Hematopoietic multipotent progenitor cell treated with erythropoietin and hydrocortisone succinate and interleukin-3 and kit ligand, for 17 days (in vitro differentiated cells): ENCODE measurements at regions not wholly inside any gene's neighbourhood (a gene's known extent, or its start where the extent isn't known, plus 50 kb on each side); places are given as distances from the start of the nearest gene placed in this dataset.
"Not testable (repeated sequence)": the region's sequence is repeated elsewhere in the genome, so short reads cannot be mapped to it uniquely, and the experiment has no call there.

Source experiments
- DNase-seq: peaks from one replicate; pipeline ENCODE4 v3.0.0-alpha.2; 2015; ENCODE audit warnings: low spot score

DNA sequence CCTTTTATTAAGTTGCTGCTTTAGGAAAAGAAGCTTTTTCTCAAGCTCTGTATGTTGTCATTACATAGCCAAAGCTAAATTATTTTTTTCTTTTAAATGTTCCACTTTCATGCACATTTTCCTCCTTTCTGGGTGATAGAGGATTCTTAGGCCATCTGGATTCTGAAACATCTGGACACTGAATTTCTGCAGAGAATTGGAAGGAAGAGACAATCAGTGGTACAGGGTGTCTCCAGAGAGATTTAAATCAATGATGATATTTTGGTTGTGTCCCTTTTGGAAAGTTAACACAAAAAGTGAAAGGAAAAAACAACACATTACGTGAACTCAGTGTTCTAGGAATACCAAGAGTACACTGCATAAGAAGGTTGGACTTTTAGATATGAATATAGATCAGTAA is 211.4 kb upstream of the PKN2 start:
- no peak for DNase-seq

DNA sequence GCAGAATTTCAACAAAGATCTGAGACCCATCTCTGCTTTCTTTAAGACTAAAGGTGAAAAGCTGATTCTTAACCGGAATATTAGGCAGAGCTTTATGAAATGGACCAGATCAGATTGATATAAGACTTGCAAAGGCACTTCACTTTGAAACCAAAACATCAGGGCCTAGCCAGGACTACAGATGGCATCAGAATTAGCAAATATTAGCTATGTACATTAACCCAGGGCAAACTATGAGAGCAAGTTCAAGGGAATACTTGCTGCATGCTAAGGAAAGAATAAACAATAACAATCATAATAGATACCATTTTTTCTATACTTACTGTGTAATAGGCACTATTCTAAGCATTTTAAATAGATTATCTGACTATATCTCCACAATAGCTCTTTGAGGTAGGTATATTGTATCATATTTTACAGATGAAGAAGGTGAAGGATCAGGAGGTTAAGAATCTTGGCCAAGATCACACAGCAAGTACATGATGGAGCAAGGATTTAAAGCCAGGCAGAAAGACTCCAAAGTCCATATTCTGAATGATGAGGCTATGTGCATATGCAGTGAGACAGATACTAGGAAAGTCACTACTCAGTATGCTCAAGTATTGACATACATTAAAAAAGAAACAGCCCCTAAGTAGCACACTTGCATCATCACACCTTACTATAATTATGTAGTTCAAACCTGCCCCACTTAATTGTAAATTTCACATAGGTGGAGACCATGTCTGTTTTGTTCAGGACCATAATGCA is 209.3 kb upstream of the PKN2 start:
- DNase-seq: no peak

DNA sequence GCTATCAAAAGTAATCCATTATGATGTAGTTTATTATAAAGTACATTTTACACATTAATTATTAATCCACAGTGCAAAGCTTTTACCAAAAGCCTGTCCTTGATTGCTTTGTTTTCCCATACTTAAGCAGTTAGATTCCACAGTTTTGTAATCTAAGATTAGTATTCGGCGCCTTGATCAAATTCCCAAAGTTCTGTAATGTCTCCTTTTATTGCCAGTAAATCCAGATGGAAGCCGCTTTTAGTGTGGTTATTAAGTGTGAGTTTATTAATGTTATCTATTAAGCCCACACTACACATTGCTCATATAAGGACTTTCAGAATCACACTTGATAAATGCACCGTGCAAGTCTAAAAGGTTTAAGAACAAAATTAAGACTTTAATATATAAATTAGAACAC is 199.2 kb upstream of the PKN2 start:
- DNase-seq: no peak

DNA sequence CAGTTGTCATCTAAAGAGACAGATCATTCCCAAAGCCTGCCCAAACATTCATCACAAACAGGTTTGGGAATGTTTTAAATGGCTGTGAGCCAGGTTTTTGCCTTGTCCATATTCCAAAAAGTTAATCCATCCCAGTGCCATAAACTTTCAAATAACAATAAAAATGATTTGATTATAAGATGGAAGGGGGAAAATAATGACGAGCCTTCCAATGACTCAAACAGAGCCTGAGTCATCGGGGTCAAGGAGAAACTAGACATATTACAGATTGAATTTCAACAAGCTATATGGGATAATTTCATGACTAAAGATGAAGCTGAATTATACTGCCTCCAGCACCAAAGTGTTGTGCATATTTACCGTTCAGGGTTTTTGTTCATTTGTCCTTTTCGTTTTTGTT is 195.8 kb upstream of the PKN2 start:
- DNase-seq: no peak

DNA sequence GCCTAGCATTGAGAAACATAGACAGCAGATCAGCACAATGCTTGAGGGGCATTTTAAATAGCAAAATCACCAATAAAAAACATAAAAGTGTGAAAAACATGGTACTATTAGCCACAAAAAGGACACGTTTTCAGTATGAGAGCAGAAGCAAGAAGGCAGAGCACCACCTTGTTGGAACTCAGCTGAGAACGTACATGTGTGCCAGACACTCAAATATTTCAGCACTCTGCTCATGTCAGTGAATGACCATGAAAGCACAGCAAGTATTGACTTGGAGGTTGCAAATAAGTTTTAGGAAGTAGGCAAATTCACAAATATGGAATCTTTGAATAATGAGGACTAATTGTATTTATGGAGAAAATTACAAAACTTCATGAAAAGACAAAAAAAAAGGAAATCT is 193.4 kb upstream of the PKN2 start:
- no peak for DNase-seq

DNA sequence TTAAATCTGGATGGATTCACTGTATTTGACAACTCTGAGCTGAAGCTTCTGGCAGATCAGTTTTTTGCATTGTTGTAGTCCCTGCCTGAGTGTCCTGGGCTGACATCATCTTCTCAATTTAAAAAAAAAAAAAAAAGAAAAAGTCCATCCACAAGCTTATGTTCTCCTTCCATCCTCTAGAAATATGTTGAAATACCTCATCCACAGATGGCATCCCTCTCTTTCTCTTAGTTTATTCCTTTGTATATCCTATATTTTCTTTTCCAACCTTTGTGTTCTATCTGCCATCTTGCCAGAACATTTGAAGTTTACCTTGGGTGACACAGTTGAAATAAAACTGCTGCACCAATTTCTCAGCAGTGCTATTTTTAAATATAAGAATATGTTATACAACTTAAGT is 184.4 kb upstream of the PKN2 start:
- DNase-seq: no peak

DNA sequence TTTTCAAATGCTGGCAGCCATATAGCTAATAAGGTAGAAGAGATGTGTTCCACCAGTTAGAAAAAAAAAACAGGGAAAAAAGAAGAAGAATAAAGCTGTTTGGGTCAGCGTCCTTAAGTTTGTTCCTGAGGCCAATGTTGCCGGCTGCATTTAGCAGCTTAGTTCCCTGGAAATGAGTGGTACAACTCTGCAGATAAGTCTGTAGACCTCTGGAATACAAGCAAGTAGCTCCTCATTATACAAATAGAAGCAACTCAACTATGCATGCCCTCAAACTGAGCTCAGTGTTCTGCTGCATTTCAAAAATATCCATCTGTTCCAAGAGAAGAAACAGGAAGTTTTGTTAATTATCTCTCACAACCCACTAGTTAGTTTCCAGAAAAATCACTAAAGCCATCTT is 181.2 kb upstream of the PKN2 start:
- DNase-seq: no peak

DNA sequence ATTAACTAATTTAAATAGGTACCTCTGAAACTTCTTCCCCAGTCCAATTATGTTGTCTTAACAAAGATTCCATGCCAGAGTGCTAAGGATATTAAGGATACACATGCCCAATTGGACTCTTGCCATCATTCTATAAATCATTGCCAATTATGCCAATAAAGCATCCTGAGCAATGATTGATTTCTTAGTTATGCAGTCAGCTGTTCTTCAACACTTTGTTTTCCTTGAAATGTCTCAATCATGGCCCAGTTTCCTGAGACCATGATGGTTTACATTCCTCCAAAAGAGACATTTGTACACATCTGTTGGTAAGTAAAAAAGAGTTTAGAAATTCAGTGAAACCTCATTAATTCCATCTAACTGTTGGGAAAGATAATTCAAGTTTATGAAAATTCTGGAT is 180.4 kb upstream of the PKN2 start:
- DNase-seq: no peak

DNA sequence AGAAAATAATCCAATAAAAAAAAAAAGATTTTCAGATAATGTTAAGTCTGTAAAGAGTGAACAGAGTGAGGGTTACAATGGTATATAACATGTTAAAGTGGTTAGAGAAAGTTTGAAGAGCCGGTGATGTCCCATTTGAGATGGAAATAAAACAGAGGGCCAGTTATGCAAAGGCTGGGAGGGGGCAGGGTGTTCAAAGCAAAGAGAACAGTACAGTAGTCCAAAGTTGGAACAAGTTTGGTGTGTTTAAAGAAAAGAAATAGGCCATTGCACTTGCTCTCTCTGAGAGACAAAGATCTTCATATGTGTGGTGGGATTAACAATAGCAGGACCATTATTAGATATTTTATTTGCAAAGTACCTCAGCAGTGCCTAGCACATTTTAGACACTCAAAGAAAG is 179.5 kb upstream of the PKN2 start:
- DNase-seq: no peak

DNA sequence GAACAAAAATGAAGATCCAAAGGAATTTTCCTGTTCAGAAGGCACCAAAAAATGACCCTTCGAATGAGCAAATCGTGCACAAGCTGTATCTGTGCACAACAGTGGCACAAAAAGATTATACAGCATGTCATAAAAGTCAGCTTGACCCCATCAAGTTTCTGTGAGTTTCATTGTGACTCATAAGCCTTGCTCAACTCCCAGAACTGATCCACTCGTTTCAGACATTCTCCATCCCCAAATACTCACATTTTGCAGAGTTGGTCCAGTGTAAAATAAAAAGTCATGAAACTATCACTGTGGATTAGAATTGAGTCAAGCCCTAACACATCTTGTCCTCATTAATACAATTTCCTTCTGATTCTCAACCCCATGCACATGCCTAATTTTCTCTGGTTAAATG is 174.7 kb upstream of the PKN2 start:
- DNase-seq: no peak

DNA sequence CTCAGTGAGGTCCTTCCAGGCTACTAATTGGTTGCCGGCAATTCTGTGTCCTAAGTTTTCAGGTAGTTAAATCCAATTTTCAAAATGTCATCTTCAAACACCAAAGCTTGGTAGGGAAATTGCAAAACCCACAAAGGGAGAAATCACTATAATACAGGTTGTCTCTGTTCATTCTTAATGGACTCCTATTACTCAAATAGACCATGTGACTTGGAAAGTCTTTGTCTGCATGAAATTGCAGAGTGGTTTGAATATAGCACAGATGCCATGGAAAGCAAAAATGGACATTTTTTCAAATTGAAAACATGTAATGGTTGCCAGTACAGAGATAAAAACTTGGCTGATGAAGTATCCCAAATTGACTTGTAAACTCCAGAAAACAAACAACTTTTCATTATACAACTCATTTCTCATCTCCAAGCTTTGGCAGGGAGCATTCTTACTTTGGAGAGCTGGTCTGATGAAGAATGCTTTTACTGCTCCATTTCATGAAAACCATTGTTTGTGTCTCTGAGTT is 169.5 kb upstream of the PKN2 start:
- DNase-seq: no peak

DNA sequence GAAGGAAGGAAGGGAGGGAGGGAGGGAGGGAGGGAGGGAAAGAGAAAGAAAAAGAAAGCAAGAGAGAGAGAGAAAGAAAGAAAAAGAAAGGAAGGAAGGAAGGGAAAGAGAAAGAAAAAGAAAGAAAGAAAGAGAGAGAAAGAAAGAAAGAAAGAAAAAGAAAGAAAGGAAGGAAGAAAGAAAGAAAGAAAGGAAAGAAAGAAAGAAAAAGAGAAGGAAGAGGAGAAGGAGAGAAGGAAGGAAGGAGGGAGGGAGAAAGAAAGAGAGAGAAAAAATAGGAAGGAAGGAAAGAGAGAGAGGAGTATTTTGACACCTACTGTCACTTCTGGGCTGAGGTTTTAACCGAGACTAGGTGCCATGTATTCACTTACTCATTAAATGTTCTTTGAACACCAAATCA is 166.6 kb upstream of the PKN2 start:
- DNase-seq: not testable (repeated sequence)

DNA sequence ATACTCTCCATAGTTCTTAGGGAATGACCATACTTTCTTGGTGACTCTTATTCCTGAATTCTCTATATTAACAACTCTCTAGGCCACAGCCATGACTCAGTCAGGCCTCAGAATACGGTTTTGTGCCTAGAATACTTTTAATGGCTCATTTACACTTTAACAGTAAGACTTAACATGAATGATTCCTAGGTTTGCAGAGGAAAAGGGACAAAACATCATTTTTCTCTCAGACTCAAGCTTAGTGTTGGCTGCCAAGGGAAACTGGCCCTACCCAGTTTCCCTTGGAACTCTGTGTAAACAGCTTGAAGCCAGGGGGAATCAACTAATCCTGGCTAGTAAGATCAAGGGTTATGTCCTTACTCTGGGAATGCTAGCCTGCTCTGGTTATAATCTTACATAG is 164.9 kb upstream of the PKN2 start:
- DNase-seq: no peak

DNA sequence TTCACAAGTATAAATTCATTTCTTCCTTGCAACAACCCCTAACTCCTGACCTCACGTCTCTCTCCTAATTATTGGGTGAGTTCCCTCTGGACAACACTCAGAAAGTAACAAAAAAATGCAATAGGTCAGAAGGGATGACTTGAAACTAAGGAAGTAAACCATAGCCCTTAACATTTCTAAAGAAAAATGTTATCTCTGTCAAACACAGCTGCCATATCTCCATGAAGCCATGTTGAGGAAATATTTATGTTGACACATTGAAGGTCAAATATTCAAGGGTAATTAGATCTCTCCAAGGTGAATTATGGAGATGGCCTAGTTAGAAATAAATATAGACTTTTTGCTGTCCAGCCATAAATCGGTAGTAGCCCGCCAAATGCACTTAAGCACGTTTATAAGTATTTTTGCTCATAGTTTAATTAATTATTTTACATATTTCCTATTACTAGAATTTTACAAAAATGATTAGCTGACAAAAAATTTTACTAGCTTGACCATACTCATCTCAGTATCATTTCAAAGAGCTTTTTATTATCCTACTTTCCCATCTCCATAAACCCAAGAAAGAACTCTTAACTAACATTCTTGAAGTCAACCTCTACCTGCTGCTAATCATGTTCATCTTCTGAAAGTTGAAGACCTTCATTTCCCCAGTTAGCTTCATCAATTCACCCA is 160.1 kb upstream of the PKN2 start:
- DNase-seq: no peak

DNA sequence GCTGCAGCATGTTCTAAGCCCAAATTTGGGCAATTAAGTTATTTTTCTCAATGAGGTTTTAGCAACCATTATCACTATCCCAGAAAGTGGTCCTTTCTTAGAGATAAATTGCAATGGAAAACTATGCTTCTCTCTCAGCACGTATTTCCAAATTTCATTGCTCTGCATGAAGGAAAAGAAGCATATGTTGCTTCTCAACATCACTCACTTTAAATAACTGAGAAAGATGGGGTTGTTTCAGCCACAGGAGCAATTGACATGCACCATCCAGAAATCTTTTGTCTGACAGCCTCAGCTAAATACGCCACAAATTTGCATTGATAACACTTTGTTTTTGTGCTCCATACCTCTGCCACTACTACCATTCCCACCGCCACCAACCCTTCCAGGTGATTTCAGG is 157.6 kb upstream of the PKN2 start:
- no peak for DNase-seq

DNA sequence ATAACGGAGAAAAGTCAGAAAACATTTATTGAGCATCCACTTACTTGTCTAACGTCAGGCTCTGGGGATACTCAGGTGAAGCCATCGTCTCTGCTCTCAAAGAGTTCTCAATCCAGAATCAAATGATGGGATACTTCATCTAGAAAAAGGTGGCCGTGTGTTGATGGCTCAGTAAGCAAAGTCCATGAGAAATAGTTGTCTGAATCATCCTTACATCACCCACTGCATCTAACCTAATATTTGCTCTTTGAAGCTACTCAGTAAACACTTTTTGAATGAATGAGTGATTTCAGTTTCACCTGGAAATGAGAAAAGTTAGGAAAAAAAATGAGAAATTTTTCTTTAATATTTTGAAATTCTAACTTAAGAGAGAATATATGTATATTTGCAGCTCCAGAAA is 155.3 kb upstream of the PKN2 start:
- no peak for DNase-seq

DNA sequence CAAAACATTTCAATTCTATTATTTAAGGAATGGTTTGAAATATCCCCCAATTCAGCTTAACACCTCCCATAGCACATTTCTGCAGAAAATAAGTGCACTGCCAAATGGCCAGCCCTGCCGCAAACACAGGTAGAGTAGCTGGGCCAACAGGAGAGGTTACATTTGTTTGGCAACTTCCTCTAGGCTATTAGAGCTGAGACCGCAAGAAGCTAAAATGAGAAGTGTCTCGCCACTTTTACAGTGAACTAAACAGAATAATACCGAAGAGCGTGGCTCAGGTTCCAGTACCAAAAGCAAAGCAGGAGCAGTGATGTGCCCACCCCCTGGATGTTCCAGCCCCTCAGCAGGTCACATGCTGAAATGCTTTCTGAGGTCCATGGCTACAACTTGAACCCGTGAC is 154.5 kb upstream of the PKN2 start:
- no peak for DNase-seq

DNA sequence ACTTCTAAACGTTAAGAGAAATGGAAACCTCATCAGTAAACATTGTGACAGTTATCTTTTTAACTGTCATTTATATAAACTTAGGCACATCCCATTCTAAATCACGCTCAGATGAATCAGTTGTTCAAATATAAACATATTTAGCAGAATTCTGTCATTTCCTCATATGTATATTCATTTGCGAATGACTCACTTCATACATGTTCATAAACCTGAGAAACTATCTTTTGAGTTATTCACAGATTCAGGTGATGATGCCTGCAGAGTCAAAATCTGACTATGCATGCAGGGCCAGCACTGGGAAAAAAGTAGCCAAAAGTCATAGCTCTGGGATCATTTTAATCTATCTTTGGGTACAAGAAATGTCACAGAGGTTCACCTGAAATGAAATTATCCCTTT is 153.8 kb upstream of the PKN2 start:
- no peak for DNase-seq

DNA sequence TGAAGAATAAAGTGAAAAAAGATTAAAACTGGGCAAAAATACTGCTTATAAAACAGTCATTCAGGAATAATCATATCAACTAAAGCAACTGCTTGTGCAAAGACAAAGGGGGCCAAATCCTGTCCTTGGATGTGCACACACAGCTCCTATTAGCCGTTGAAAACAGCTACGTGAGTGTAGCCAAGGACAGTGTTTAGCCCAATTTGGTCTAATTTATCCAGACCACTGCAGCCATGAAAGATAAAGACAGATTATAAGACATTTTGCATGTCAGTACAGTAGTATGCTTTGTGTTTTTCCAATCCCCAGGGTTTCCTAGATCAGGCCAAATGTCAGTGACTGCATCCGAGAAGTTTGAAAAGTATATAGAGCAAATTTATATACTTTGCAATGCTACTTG is 146.3 kb upstream of the PKN2 start:
- no peak for DNase-seq

DNA sequence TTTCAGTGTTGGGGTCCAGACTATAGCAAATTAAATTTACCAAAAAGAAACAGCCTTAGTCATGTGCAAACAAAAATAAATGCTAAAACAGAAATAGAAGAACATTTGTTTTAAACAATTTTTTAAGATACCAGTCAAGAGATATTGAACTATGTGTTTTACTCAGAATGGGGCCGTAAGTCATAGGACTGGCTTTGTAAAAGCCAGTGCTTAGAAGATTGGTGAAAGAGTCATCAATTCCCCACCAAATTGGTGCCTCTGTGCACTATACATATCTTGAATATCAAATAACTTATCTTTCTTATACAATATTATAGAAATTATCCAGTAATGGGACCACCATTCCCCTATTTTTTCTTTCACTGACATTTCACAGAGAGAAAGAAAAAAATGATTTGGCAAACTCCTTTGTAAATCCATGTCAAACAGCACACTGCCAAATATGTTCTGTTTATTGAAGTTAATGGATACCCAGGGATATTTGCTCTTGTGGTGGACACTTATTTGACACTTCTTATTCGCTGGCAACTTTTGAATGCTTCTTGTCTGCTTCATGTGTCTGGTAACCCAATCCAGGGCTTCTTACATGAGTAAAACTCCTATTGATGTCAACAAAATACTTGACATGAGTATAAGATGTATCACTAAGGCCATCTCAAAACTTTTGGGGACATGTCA is 145.7 kb upstream of the PKN2 start:
- no peak for DNase-seq

DNA sequence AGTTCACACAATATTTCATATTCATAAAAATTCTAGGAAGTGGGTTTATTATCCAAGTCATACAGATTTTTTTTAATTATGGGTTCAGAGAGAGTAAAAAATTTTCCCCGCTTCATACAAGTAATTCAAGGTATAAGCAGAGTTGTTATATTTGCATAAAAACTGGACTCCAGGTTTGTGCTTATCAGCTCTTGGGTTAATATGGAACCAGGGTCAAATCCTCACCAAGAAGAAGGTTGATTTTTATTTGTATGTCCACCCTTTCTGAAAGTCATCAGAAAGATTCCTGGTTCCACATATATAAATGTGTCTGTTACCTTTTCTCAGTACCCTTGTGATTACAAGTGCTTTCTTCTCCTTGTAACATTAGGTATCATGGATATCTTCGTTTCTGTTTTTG is 143.8 kb upstream of the PKN2 start:
- DNase-seq: no peak

DNA sequence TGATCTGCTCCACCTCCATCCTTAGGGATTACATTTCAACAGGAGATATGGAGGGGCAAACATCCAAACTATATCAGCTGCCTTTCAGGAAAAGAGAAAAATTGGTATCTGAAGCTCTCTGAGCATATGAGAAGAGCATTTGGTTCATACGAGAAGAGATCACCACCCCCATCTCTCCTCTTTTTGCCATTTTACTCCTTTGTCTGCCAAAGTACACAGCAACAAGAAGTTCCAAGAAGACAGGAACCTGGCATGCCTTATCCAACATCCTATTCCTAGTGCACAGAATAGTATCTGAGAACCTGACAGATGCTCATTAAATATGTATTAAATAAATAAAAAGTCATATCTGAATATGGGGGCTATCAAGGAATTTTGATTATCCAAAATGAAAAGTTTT is 142.5 kb upstream of the PKN2 start:
- DNase-seq: no peak

DNA sequence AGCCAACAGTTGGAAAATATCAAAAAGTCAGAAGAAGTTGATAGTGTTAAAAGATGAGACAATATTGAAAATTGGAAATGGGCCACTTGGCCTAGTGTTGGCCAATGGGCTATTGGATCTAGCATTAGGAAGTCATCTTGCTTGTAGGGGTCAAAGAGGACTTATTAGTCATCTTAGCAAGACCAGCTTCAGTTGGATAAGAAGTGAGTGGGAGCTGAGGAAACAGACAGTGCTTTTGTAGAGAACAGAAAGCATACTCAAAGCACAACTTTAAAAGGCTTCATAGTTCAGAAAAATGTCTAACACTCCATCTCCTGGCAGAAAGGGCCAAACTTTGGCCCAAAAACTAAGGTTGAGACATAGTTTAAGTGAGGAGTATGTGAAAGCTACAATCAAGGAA is 139.9 kb upstream of the PKN2 start:
- no peak for DNase-seq
